Left kidney (tissue), 1 donor: ENCODE measurements at regions not wholly inside any gene's neighbourhood (a gene's known extent, or its start where the extent isn't known, plus 50 kb on each side); places are given as distances from the start of the nearest gene placed in this dataset.

ENCODE experiments used
- DNase-seq: peaks from one replicate; pipeline ENCODE4 v3.0.0-alpha.2; 2013

DNA sequence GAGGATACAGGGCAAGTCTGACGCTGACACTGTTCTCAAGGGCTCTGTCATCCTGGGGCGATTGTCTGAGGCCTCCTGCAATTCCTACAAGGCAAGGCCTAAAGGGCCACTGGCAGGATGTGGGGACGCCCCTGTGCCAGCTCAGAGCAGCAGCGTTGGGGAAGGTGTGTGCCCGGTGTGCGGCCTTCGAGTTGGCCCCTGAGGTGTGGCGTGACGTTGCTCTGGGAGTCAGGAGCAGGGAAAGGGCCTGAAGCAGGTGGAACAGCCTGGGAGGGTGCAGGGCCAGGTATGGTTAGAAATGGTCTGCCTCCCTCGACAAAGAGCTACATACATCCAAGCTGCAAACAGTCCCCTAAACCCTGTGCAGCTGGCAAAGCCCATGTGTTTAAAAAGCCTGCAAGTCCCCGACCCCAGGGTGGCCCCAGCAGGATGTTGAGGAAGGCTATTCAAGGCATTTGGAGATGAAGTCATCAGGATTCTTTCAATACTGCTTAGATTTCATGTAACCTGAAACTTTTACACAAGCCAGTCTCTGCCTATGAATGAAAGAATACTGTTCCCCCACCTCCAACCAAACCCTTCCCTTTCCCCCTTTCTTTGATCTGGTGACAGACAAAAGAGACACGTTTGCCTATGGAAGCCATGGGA, 142.5 kb upstream of the TNS3 start:
- no peak for DNase-seq

DNA sequence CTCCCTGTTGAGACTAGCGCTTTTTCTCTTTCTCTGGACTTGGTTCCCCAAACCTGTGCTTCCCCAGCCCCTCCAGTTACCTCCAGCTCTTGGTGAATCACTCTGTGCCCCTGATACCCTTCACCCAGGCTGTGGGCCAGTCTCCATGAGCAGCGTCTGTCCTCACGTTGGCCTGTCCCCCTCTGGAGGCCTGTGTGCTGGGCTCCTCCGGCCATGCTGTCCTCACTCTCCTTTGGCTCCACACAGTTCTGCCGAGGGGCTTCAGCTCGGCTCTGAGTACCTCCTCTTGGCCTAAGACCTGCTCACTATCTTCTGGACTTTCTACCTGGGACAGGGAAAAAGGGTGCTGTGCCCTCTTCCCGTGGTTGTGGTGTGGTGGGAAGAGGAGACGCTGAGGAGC, 140.2 kb upstream of the TNS3 start:
- DNase-seq = no peak

DNA sequence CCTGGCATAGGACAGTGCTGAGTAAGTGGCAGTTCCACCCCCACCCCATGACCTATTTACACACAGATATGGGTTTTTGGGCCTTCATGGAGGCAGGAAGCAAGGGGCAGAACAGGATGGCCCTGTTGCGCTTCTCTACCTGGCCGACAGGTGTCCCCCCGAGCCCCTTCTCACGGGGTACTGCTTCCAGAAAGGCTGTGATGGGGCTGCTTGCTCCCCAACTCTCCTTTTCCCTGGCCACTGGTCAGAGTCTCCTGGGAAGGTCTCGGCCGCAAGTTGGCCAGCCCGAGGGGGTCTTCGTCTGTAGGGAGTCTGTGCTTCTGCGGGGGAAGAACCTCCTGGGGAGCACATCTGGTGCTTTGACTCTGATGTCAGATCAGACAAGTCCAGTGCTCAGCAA, 139.8 kb upstream of the TNS3 start:
- DNase-seq = no peak

DNA sequence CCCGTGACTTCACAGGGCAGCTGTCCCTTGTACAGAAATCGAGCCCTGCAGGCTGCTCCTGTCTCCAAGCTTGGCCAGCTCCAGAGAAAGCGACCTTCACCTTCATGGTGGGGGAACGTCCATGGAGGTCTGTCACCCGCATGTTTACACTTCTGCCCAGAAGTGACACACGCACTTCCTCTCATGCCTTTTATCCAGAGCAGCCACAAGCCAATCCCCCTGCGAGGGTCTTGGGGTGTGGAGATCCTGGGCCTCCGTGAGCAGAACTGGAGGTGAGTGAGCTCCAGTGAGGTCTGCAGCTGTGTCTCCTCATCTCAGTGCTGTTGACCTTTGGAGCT, 139.0 kb upstream of the TNS3 start:
- DNase-seq = no peak

DNA sequence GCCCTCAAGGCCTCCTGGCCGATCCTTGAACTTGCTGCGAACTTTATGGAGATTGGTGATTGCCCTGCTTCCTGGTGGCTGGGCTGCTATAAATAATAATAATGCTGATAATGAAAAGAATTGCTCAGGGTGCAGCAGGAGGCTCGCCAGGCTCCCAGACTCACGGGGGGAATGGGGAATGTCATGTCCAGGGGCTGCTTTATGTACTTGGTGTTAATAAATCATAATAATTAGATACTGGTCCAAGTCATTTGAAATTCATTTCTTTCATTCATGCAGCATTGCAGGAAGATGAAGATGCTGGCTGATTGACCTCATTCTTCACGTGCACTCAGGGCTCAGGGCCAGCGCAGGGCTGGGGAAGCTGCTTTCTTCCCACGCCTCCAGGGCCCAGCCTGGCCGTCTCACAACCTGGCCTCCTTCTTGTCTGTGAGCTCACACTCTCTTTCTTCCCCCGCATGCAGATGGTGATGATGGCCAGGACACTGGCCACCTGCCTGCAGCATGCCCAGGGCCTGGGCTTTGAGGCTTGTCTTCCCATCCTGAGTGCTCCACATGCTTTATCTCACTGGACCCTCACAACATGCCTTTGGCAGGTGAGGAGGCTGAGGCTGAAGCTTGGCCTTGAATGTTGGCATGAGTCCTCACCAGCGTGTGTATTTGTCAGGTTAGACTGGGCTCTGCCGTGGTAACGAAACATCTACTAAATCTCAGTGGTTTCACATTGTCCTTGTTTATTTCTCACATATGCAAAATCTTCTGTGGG, 138.4 kb upstream of the TNS3 start:
- no peak for DNase-seq

DNA sequence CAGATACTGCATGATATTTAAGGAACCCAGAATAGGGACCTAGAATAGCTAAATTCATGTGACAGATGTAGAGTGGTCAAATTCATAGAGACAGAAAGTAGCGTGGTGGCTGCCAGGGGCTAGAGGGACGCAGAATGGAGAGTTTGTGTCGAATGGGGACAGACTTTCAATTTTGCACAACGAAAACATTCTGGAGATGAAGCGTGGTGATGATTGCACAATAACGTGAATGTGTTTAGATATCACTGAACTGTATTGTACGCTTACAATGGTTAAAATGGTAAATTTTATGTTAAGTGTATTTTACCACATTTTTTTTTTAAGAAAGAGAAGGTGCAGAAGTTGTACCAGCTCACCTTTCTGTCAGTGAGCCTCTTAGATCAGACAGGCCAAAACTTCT, 137.8 kb upstream of the TNS3 start:
- no peak for DNase-seq

DNA sequence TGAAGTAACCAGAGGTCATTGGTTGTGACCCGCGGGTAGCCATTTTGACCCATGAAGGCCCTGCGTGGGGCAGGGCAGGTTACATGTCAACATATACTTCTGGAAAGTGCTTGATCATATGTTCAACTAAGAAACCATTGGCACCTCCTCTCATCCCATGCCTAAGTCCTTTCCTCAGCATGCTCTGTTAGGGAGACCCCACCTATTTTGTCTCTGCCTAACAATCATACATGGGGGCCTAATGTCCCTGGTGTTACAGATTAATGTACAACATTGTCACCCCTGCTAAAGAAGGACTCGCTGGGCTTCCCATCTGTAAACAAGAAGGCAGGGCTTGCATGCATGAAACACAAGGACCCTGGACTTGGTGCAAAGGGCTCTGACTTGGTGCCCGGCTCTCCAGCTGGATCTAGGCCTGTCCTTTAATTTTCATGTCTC, 133.7 kb upstream of the TNS3 start:
- DNase-seq = no peak

DNA sequence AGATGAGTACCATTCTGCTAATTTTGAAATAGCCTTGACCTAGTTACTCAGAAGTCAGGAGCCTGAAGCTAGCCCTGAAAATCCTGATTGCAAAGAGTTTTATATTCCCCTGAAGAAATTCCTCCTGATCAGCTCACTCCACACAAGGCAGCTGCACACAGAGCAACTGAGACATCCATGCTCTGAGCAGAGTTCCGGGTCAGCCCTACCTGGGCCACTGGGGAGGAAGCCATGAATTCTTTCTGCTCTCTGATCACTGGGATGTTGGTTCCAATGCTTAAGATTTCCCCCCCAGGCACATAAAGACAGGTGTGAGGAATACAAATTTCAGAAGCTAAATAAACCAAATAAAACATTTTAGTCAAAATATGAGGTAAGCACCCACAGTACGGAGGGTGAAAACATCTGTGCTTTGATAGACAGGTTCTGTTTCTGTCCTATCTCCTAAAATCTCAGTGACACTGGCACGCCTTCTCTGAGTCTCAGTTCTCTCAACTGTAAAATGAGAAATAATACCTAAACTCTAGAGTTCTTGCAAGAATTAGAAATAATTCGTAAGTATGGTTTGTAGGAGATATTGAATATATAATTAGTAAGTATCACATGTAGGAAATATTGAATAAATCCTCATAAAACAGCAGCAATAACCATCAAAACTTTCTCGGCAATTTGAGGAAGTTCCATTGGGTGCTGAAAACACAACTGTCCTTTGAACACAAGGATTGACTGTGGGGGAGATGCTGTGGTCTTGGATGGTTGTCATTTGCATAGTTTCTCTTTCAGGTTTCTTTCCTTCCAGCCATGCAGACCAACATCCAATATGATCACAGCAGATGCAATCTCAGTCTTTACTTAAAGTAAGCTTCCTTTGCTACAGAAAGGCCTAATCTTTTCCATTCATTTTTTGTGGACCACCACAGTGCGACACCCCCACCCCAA, 133.0 kb upstream of the TNS3 start:
- no peak for DNase-seq

DNA sequence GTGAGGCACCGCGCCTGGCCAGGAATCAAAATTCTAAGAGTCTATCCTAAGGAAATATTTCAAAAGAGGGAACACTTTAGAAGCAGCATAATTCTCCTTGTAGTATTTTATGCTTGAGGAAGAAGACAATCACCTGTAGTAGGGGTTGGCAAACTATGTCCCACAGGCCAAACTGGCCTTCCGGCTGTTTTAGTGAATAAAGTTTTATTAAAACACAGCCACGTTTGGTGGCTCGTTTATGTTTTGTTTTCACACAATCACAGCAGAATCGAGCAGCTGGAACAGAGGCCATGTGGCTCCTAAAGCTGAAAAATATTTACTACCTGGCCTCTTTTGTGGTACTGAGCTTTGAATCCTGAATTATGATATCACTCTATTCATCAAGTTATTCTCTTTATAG, 131.7 kb upstream of the TNS3 start:
- no peak for DNase-seq

DNA sequence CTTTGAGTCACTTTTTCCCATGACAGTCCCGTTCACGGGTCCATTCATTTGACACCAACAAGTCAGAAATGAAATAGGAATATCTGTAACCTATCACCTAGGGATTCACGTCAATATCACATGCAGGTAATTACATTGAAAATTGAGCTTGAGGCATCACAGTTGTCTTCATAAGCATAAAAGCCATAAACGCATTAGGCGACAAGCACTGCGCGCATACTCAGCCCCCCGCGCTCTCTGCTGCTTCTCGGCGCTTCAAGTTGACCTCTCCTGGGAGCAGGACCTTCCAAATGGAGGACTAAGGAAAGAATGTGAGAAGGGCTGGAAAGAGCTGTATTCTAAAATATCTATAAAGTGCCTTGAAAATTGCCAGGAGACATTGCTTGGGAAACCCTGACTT, 130.5 kb upstream of the TNS3 start:
- DNase-seq = no peak

DNA sequence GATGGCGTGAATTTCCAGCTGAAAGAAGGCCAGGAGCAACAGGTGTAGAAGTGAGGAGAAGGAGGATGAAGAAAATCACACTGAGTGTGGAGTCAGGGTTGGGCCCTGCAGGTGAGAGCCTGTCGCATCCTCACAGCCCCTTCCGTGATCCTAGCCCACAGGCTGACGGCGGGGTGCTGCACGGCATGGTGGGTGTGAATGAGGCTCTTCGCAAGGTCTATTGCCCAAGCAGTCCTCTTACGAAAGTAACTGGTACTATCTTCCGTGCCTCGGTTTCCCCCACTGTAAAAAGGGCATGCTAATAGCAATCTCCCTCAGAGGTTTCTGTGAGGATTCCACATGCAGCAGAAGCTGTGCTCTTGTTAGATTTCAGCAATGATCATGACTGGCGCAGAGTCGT, 129.9 kb upstream of the TNS3 start:
- DNase-seq = no peak

DNA sequence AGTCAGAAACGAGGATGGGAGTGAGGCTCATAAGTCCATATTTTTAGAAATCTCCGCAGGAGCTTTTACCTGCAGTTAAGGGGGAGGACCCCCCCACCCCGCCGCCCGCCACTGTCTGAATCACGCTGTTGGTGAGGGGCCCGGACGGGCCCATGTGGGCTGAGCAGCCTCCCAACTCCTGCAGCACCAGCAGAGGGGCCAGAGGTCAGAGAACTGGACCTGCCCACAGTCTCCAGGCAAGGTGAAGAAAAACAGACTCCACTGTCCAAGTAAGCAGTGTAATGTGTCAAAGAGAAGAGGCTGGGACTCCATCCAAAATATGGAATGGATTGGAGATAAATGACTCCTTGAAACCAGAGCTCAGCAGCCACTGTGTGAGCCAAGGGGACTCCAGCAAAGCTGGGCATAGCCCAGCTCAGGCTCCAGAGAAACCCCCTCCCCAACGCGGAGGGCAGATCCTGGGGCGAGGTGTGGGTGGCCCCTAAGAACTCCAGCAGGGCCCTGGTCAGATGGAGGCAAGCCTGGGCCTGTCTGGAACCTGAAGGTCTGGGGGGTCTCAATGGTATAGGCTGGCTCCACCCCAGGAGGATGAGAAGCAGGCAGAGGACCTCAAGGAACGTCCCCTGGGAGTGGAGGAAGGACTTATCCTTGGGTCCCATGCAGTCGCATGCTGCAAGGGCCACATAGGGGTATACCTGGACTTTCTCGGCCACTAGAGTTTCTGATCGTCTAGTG, 128.5 kb upstream of the TNS3 start:
- no peak for DNase-seq

DNA sequence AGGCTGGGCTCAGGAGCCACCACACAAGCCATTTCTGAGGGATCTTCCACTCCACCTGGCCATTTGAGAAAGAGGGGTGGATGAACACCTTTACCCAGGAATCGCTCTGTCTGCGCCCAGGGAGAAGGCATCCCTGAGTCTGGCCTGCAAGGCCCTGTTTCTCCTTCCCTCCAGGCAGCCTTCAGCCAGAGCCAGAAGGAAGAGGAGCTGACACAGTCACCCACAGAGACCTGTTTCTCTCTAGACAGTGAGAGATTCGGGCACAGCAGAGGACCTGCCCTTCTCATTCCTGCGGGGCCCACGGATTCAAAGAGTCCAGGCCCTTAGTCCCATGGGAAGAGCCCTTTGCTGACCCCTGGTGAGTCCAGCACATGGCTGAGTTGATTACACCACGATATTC, 127.5 kb upstream of the TNS3 start:
- DNase-seq = no peak

DNA sequence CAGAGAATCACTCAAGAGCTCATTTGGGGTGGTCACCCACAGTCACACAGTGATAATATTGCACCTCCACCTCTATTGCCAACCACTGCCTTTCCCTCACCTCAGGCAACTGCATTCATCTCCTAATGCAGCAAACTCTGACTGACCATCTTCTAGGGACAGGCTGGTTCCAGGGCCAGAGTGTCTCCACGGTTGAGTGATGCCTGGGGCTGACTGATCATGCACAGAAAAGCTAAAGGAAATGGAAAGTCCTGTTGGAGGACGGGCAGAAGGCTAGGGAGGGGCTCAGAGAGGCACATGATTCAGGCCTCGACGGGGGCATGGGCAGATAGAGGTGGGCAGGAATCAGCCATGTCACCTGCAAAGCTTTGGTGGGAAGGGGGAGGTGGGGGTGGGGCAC, 127.1 kb upstream of the TNS3 start:
- no peak for DNase-seq

DNA sequence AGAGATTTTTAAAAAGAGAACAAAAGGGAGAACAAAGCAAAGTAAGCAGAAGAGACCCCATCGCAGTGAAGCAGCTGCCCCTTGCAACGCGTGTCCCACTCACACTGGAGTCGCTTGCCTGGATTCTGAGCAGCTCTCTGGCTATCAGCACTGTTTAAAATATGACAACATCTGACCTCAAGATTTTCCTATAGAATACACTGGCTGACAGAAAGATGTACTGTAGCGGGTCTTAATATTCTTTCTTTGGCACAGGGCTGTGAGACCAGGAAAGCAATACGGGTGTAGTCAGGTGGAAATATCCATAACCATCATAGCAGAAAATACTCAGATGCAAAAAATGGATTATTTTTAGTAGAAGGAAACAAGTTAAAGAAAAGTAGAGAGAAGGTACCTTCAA, 125.7 kb upstream of the TNS3 start:
- DNase-seq = no peak

DNA sequence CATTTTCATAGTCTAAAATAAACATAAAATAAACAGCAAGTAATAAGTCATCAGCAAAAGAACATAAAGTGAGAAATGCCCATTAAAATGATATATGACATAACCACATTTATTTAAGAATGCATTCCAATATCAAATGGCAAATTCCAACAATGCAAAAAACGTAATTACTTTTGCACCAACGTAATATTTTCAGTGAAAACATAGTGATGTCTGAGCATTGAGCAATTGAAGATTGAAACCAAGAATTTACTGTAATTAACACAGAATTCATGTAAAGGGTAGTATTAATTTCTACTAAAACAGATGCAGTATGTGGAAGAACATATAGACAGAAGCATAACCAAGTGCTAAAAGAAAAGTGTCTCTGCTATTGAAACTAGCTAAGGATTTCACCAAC, 123.0 kb upstream of the TNS3 start:
- DNase-seq = no peak

DNA sequence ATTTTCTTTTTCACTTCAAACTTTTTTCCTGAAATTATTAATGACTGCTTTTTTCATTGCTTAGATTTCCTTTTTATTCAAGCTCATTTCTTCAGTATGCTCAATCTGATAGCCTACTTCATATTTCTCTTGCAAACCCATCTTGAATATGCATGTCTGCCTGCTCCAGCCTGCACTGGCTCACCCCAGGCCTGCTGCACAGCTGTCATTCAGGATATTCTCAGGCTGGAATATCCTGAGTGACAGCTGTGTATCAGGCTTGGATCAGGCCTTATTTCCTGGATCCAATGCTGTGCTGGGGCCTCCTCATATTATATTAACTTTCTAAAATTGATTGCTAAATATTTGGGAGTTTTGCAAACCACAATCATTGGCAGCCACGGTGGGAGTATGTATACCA, 120.2 kb upstream of the TNS3 start:
- no peak for DNase-seq

DNA sequence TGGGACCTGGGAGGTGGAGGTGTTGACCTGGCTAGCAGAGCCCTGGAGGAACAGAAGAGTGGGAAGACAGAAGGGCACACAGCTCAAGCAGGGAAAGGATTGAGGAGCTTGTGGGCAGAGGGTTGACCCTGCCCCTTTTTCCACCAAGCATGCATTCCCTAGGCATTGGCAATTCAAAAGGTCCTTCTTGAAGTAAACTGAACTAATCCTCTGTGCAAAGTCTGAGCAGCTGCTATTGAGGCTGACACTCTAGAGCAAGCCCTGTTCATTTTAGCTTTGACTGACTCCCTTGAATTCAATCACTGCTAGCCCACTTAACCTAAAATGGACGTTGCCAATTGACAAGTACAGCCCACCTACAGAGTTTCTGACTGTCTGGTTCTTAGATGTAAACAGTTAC, 116.5 kb upstream of the TNS3 start:
- DNase-seq = no peak

DNA sequence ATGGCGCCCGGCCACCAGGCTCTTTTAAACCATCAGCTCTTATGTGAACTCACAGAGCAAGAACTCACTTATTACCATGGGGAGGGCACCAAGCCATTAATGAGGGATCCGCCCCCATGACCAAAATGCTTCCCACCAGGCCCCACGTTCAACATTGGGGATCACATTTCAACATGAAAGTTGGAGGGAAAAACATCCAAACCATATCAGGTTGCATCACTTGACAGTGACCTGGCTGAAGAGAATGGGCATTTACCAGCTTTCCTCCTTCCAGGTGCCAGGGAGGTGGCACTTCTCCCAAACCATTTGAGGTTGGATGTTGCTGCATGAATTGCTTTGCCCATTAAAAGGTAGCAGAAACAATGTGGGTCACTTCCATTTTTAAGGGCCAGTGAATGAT, 115.6 kb upstream of the TNS3 start:
- no peak for DNase-seq

DNA sequence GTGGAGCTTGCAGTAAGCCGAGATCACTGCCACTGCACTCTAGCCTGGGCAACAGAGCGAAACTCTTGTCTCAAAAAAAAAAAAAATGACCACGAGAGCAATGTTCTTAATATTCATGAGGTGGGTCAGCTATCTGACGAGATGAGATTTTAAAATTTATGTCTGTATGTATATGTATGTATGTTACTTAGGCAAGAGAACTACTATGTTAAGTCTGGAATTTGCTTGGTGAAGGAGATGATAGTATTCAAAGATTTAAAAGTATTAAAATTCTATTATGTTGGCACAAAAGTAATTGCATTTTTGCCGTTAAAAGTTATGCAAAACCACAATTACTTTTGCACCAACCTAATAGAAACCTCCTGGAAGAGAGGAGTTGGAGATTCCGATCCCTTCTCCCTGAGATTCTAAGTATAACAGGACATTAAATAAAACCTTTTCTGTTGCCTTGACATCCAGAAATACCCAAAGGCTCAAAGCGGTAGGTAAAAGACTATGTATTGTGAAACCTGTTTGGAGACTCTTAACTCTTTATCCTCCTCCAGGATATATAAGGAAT, 114.3 kb upstream of the TNS3 start:
- no peak for DNase-seq

DNA sequence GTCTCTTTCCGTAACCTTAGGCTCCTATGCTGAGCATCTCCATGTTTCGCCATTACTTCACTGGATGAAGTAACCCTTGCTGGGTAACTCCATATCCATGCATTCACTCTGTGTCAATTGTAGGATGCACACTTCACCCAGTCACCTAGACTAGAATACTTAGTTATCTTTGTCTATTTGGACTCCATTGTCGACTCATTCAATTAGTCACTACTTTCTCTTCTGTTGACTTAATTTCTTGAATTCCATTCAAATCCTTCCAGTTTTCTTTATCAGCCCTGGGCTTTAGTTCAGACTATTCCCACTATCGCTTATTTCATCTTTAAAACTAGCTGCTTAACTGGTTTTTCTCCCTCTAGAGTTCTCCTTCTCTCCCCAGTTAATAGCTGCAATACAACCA, 111.3 kb upstream of the TNS3 start:
- no peak for DNase-seq

DNA sequence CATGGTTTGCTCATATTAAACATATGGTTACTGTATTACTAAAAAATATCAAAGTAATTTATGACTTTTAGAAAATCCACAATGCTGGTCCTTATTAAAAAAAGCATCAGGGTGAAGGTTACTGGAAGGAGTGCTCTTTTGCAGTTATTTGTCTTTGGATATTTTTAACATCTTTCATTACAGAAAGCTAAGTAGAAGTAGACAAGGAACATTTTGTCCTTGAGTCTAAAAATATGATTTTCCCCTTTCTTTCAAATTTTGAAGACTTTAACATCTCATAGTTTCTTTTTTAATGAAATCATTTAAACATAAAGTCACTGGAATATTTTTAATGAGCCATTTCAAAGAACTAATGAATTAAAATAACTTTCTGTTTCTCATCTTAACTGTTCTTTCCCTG, 110.1 kb upstream of the TNS3 start:
- DNase-seq = no peak
